ENCODE measurements at regions not wholly inside any gene's neighbourhood (a gene's known extent, or its start where the extent isn't known, plus 50 kb on each side); places are given as distances from the start of the nearest gene placed in this dataset.

GRCh38 chr20:7426890-7427496 lies 513.3 kb downstream of the HAO1 start:
- ATAC-seq (no peak), DNase-seq (no peak)
- no peaks in the 10 kb centered on the region for H3K9me3 ChIP-seq
- H3K27ac ChIP-seq, result no peak overlapping the region
- intact Hi-C loops (cut with DNase I; ENCODE audit: low total_unique reads) (loop anchor here (1.0 kb wide), 1 partner anchor 36 kb away; no protein-coding TSS in a partner anchor), in situ Hi-C loops (cut with MboI; ENCODE audit: low sequenced_read_pairs in 4 of 4) (no loop called here)
- no peaks in the 10 kb centered on the region for H3K36me3 ChIP-seq
- H3K4me1 ChIP-seq, result no peaks in the 10 kb centered on the region
- no peak for TF ChIP-seq CTCF (IDR thresholded peaks at IDR 0.05 in 4 of 5, conservative IDR thresholded peaks at IDR 0.05 in 1 of 5)
- TF ChIP-seq POLR2A (IDR thresholded peaks at IDR 0.05), result no peak
- H3K27me3 ChIP-seq, result no peaks in the 10 kb centered on the region
- H3K4me3 ChIP-seq, result no peak overlapping the region

GRCh38 chr20:7428946-7429345 lies 511.3 kb downstream of the HAO1 start:
- TF ChIP-seq CTCF (IDR thresholded peaks at IDR 0.05 in 4 of 5, conservative IDR thresholded peaks at IDR 0.05 in 1 of 5), result no peak
- TF ChIP-seq POLR2A (IDR thresholded peaks at IDR 0.05), result no peak
- H3K36me3 ChIP-seq, result no peaks in the 10 kb centered on the region
- ATAC-seq, result no peak
- no peaks in the 10 kb centered on the region for H3K4me1 ChIP-seq
- in situ Hi-C loops (cut with MboI; ENCODE audit: low sequenced_read_pairs in 4 of 4), result no loop called here
- DNase-seq, result no peak
- intact Hi-C loops (cut with DNase I; ENCODE audit: low total_unique reads), result no loop called here
- H3K27me3 ChIP-seq, result no peaks in the 10 kb centered on the region
- no peak overlapping the region for H3K27ac ChIP-seq
- no peak overlapping the region for H3K4me3 ChIP-seq
- no peaks in the 10 kb centered on the region for H3K9me3 ChIP-seq

- DNase-seq, result no peak
- no peak for ATAC-seq
- no peak for TF ChIP-seq CTCF (IDR thresholded peaks at IDR 0.05 in 4 of 5, conservative IDR thresholded peaks at IDR 0.05 in 1 of 5)
- TF ChIP-seq POLR2A (IDR thresholded peaks at IDR 0.05), result no peak
- Histone ChIP-seq H3K4me3 (no peak overlapping the region), H3K9me3 (no peaks in the 10 kb centered on the region), H3K4me1 (no peaks in the 10 kb centered on the region), H3K36me3 (no peaks in the 10 kb centered on the region), H3K27me3 (no peaks in the 10 kb centered on the region), H3K27ac (no peak overlapping the region)
- in situ Hi-C loops (cut with MboI; ENCODE audit: low sequenced_read_pairs in 4 of 4), result no loop called here
- intact Hi-C loops (cut with DNase I; ENCODE audit: low total_unique reads), result no loop called here
These were observed 507.6 kb downstream of the HAO1 start for GRCh38 chr20:7432612-7433011.

- Histone ChIP-seq H3K27ac (no peak overlapping the region), H3K27me3 (no peaks in the 10 kb centered on the region), H3K4me3 (no peak overlapping the region), H3K36me3 (no peaks in the 10 kb centered on the region), H3K4me1 (no peaks in the 10 kb centered on the region), H3K9me3 (no peaks in the 10 kb centered on the region)
- ATAC-seq (no peak), DNase-seq (no peak)
- in situ Hi-C loops (cut with MboI; ENCODE audit: low sequenced_read_pairs in 4 of 4) (no loop called here), intact Hi-C loops (cut with DNase I; ENCODE audit: low total_unique reads) (no loop called here)
- TF ChIP-seq CTCF (IDR thresholded peaks at IDR 0.05 in 4 of 5, conservative IDR thresholded peaks at IDR 0.05 in 1 of 5), result no peak
- TF ChIP-seq POLR2A (IDR thresholded peaks at IDR 0.05), result no peak
These were observed 502.9 kb downstream of the HAO1 start for GRCh38 chr20:7437311-7437710.

GRCh38 chr20:7449269-7449668 lies 491.0 kb downstream of the HAO1 start:
- H3K4me3 ChIP-seq, result no peak overlapping the region
- H3K27ac ChIP-seq, result no peak overlapping the region
- H3K27me3 ChIP-seq, result no peaks in the 10 kb centered on the region
- intact Hi-C loops (cut with DNase I; ENCODE audit: low total_unique reads) (no loop called here), in situ Hi-C loops (cut with MboI; ENCODE audit: low sequenced_read_pairs in 4 of 4) (no loop called here)
- DNase-seq, result no peak
- no peak for ATAC-seq
- no peaks in the 10 kb centered on the region for H3K4me1 ChIP-seq
- TF ChIP-seq CTCF (IDR thresholded peaks at IDR 0.05 in 4 of 5, conservative IDR thresholded peaks at IDR 0.05 in 1 of 5) (no peak), POLR2A (IDR thresholded peaks at IDR 0.05) (no peak)
- H3K36me3 ChIP-seq, result no peaks in the 10 kb centered on the region
- H3K9me3 ChIP-seq, result no peaks in the 10 kb centered on the region
